Heart left ventricle (tissue), 13 donors: ENCODE measurements at regions not wholly inside any gene's neighbourhood (a gene's known extent, or its start where the extent isn't known, plus 50 kb on each side); places are given as distances from the start of the nearest gene placed in this dataset.

Source experiments
- POLR2A ChIP-seq, 2 donors: fragments of 450-650 bp; IDR thresholded peaks; one replicate each; pipeline ENCODE4 v1.6.1; 2017; ENCODE audit warnings: antibody characterized with exemption in 2 of 2, mild to moderate bottlenecking in 2 of 2, moderate library complexity in 2 of 2
- TF ChIP-seq, protein P1 (sequence below), 12 donors: fragments of 200-600 bp; sonication (generic) in 4 of 12; IDR thresholded peaks; one replicate each; pipeline versions ENCODE4 v1.5.0 to v1.8.0; 2018 to 2022; ENCODE audit warnings: antibody characterized with exemption in 12 of 12, mild to moderate bottlenecking in 5 of 12
- donor health status: ischemic (EF 13 %, LVEDD 7.1; RV severe dilation, severe dysfunction).
- donor health status: DM: no; HTN: yes; CAD: no.
- donor health status: DM: no; HTN: no; CAD: no.
- donor health status: ischemic (EF 25% LVEDD 6.9; RV normal size, moderate dysfunction).
- donor health status: ischemic (EF 25% LVEDD 5.7; RV mildly dilated, moderate dysfunction).
- donor health status: ischemic (EF 35%, LVEDD 5.7; RV mildly dilated, moderate dysfunction).
- donor health status: nonischemic (EF 11% LVEDD 7.7; RV severe dilation, severe dysfunction).
- donor health status: DM: yes; HTN: yes; CAD: no.
- donor health status: PGD.
- donor health status: ischemic (EF 29% LVEDD 5.4; RV normal size, mild dysfunction).
- donor health status: nonischemic (EF 23%, LVEDD 6.1; RV moderate dilation, normal function).

DNA sequence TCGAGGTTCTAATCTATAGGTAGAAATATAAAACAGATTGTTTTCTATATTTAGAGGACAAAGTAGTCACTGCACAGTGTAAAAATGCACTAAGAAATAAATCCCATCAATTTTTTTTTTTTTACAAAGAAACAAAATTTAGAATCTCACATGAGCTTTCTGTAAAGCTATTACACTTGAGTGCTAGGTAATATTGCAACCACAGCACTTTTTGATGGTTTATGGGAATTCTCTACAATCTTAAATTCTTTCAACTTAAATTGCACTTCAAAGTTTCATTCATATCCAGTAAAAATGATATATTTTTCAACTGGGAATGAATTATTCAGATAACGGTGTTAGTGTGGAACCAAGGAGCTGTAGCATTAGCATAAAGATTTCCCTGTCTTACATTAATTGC is 1035.4 kb downstream of the SQOR start:
- TF ChIP-seq, protein P1, sequence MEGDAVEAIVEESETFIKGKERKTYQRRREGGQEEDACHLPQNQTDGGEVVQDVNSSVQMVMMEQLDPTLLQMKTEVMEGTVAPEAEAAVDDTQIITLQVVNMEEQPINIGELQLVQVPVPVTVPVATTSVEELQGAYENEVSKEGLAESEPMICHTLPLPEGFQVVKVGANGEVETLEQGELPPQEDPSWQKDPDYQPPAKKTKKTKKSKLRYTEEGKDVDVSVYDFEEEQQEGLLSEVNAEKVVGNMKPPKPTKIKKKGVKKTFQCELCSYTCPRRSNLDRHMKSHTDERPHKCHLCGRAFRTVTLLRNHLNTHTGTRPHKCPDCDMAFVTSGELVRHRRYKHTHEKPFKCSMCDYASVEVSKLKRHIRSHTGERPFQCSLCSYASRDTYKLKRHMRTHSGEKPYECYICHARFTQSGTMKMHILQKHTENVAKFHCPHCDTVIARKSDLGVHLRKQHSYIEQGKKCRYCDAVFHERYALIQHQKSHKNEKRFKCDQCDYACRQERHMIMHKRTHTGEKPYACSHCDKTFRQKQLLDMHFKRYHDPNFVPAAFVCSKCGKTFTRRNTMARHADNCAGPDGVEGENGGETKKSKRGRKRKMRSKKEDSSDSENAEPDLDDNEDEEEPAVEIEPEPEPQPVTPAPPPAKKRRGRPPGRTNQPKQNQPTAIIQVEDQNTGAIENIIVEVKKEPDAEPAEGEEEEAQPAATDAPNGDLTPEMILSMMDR (IDR thresholded peaks at IDR 0.05): no peak
- TF ChIP-seq POLR2A (IDR thresholded peaks at IDR 0.05): no peak
